GM21367 (cell line): ENCODE measurements at regions not wholly inside any gene's neighbourhood (a gene's known extent, or its start where the extent isn't known, plus 50 kb on each side); places are given as distances from the start of the nearest gene placed in this dataset.

Experiments
- ATAC-seq: cut with Tn5 transposase; IDR thresholded peaks from one replicate; pipeline ENCODE4 v1.9.1; 2021; ENCODE audit not compliant: unreplicated experiment

DNA sequence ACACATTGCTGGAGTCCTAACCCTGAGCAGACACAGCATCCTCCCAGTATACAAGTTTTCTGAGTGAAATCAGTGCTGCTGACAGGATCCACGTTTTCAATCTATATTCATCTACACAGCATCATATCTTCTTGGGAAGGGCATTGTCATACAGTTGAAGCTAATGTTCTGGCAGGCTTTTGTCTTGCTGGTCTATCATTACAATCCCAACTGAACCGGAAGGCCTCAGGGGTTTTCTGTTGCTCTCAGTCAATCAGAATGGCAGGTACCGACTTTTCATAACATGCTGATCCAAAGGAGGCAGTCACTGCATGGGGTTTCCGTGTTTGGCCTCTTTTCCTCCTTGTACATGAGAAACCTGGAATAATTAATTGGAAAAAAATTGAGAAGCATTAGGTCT is 2118.8 kb upstream of the WWC1 start:
- no peak for ATAC-seq

DNA sequence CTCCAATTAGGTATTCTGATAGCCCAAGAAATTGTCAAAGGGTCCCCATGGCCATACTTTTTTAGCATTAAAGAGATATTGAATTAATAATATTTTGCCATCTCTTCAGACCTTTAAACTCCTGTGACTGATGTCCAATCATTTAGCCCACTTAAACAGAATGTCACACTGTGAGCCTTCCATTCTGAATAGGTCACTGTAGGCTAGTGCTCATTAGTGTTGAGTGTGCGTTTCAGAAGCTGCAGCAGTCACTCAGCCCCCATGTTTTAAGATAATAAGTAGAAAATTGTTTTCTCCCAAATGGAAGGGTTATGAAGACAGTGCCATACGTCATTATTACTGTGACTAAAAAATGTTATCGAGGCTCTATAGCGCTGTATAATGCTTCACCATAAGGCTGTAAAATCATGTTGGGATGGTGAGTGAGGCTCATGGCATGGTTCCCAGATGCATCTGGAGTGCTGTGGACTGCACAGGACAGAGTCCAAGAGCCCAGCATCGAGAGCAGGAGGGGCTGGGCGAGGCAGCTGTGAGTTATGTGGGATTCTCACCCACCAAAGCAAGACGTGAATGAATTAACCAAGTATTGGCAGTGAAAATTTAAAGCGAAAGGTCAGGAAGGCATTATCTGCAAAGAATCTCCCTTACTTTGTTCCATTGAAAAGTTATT is 2112.9 kb upstream of the WWC1 start:
- no peak for ATAC-seq

GRCh38 chr5:166185185-166185584 is 2106.3 kb upstream of the WWC1 start:
- ATAC-seq, result no peak

- no peak for ATAC-seq
Observed at GRCh38 chr5:166188501-166189325, 2102.7 kb upstream of the WWC1 start.

DNA sequence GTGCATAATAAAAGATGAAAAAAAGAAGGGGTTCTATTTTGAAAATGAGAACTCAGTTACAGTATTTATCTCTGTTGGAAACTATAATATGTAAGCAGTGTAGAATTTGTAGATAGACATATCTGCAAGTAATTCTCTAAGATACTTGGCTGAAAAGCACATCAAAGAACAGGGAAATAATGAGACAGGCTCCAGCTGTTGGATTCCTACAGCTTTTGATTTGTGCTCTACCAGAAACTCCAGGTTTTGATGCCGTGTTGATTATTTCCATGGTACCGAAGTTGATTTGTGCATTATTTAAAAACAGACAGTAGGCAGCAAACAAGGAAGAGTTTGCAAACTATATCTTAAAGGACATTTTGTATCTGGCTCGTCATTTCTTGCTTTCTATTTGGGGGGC is 2098.7 kb upstream of the WWC1 start:
- ATAC-seq, result no peak

DNA sequence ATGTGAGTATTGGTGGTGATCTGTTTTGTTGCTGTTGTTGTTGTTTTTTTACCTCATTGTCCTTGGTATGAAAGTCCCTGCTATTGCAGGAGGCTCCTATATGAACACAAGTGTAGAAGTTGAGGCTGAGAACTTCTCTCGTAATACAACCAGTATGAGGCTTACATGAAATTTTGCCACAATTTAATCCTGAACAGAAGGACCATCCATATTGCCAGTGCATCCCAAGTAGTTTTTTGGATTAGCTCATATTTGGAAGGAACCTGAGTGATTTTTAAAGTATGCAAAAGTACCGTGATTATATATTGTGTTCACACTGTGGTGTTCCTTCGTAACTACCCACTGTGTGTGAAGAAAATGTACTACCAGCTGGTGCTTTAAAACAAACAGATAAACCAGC is 2095.5 kb upstream of the WWC1 start:
- ATAC-seq, result no peak

DNA sequence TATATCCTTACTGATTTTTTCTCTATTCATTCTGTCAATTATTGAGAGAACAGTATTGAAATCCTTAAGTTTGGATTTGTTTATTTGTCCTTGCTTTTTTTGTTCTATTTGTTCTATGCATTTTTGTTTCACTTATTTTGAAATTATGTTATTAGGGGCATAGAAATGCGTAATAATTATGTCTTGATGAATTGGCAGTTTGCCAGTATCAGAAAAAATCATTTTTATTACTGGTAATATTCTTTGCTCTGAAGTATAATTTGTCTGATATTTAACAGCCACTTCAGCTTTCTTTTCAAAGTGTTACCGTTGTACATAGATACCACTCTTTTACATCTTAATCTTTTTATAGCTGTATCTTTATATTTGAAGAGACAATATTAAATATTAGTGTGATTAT is 2090.9 kb upstream of the WWC1 start:
- no peak for ATAC-seq

GRCh38 chr5:166211640-166212039 is 2079.8 kb upstream of the WWC1 start:
- no peak for ATAC-seq

- no peak for ATAC-seq
Observed at GRCh38 chr5:166236327-166236726, 2055.1 kb upstream of the WWC1 start.

DNA sequence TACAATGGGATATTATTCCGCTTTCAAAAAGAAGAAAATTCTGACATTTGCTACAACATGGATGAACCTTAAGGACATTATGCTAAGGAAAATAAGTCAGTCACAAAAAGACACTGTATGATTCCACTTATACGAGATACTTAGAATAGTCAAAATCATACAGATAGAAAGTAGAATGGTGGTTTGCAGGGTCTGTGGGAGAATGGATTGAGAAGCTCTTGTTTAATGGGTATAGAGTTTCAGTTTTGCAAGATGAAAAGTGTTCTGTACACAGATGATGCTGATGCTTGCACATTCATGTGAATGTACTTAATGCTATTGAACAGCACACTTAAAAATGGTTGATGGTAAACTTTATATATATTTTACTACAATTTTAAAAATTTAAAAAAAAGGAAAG is 2050.7 kb upstream of the WWC1 start:
- ATAC-seq, result no peak

DNA sequence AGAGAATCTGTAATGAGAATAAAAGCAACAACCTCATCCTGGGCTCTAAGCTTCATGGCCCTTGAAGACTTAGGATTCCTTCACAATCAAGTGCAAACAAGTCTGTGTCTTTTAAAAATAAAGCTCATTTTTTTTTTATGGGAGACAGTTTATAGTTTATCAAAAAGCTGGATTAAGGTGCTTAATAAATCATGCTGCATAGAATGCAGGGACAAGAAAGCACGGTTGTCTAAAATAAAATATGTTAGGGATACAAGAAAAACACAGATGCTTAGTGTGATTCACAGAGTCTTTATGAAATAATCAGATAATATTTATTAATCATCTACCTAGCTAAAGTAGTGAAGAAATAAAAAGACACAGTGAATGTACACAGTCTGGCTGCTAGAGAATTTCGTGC is 2045.9 kb upstream of the WWC1 start:
- ATAC-seq, result no peak

- no peak for ATAC-seq
Observed at GRCh38 chr5:166251786-166252185, 2039.7 kb upstream of the WWC1 start.

- ATAC-seq, result no peak
Observed at GRCh38 chr5:166257661-166258060, 2033.8 kb upstream of the WWC1 start.

GRCh38 chr5:166262395-166262794 is 2029.0 kb upstream of the WWC1 start:
- ATAC-seq, result no peak

DNA sequence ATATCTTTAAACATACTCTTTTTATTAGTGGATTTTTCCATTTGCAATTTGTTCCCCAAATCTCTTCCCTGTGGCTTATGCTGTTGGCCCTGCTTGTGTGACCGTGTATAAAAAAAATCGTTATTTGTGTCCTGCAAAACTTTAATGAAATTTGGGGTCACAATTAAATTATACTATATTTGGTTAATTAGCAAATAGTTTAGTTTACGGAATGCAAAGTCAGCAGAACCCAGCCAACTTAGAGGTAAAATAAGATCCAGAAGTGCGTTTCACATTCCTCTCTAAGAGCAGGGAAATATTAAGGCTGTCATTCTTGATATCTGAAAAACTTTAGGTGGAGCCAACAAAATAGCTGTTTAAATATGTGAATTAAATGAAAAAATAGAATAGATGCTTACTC is 2023.5 kb upstream of the WWC1 start:
- ATAC-seq, result no peak

- ATAC-seq, result no peak
Observed at GRCh38 chr5:166270712-166271111, 2020.7 kb upstream of the WWC1 start.

DNA sequence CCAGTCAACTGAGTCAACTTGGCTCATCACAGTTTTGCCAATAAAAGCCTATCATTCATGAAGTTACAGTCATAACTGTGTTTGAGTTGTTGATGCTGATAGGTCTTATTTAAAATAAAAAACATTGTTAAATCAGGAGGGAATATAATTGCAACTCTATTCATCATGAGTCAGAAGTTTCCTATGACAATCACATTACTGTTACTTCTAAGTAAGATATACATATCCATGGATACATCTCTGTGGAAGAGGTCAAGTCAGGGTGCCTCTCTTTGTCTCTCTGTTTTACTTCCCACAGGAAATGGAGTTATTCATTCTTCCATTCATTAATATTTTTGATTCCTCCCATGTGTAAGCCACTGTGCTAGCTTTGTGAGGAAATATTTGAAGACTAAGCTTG is 2015.4 kb upstream of the WWC1 start:
- no peak for ATAC-seq

GRCh38 chr5:166279828-166280227 is 2011.6 kb upstream of the WWC1 start:
- ATAC-seq, result no peak

GRCh38 chr5:166281433-166281832 is 2010.0 kb upstream of the WWC1 start:
- no peak for ATAC-seq

DNA sequence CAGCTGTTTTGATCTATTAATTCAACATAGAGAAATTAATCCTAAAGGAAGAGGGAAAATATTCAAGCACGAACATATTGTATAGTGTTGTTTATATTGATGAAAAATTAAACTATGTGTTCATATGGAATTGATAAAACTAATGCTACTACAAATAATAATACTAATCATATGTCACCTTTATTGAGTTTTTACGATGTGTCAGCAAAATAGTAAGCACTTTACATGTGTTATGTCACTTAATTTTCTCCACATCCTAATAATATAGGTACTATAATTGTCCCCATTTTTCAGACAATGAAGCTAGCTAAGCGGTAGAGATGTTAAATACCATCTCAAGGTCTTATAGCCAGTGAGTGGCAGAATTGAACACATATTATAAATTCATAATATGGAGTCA is 2008.5 kb upstream of the WWC1 start:
- no peak for ATAC-seq

DNA sequence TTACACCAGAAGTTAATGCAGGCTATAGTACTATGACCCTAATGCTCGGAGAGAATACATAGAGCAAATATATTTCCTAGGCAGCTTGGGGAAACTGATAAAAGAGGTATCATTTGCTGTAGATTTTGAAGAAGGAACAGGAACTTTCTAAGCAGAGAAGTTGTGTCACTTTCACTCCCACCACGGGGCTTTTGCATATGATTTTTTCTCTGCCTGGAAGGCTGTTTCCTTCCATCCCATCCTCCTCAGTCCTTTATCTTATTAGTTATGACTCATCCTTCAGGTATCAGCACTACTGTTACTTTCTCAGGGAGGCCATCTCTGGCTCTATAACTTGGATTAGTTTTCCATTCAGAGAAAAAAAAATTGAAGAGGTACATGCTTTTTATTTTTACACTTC is 2006.1 kb upstream of the WWC1 start:
- ATAC-seq, result no peak

GRCh38 chr5:166286832-166287231 is 2004.6 kb upstream of the WWC1 start:
- no peak for ATAC-seq

DNA sequence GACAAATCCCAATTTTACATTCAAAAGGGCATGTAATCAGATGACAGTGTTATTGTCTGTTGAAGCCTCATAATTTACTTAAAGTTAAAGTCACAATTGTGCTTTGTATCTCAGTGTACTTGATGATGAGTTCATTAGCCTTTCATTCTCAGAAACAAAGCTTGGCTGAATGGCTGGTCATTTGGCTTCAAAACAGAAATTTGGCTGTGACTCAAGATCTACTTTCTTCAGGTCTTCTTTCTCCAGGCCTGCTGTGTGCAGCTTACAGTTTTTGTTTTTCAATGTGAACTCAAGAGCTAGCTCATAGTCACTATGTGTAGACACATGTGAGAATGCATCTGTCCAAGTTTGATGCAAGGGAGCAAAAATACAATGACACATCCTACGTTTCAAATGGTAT is 2003.6 kb upstream of the WWC1 start:
- ATAC-seq, result no peak
